ENCODE measurements at regions not wholly inside any gene's neighbourhood (a gene's known extent, or its start where the extent isn't known, plus 50 kb on each side); places are given as distances from the start of the nearest gene placed in this dataset.

DNA sequence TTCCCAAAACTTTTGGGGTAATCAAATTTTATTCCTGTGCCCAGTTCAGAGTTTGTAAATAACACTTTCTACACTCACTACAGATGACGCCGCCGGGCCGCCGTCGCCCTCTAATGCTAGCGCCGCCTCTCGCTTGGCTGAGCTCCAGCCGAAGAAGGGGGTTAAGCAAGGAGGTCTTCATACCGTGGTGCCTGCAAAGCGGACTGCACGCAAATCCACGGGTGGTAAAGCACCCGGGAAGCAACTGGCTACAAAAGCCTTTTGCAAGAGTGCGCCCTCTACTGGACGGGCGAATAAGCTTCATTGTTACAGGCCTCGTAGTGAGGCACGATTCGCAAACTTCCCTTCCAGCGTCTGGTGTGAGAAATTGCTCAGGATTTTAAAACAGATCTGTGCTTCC lies 280.4 kb downstream of the MEF2C start:
- no peak for TF ChIP-seq CTCF (conservative IDR thresholded peaks at IDR 0.05 in 1 of 2, IDR thresholded peaks at IDR 0.05 in 1 of 2; ENCODE audit: low read depth in 1 of 2, low read length in 2 of 2)
- no peak for TF ChIP-seq EZH2 (IDR thresholded peaks at IDR 0.05; ENCODE audit: low read length, missing control alignments)

Data from fibroblast of lung (primary cell).